ENCODE measurements at regions not wholly inside any gene's neighbourhood (a gene's known extent, or its start where the extent isn't known, plus 50 kb on each side); places are given as distances from the start of the nearest gene placed in this dataset.

DNA sequence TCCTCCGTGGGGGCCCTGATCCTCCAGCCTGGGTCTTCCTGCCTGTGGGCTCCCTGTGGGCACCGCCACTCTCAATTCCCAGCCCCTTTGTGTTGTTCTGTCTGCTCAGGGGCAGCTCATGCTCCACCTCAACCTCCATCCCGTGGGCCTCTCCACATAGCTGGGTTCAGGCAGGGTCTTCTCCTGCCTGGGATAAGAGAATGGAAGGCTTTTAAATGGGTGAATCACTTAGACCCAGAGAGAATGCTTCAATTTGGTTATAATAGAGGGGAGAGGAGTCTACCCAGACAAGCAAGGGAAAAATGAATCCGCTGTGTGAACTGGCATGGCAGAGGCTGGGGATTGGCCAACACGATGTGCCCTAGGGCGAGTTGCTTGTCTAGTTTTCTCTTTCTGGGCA, 138.4 kb upstream of the MYCN start:
- TF ChIP-seq ZNF565 (CRISPR knock-in tag; conservative IDR thresholded peaks at IDR 0.05; ENCODE audit: low read depth) (no peak), PATZ1 (CRISPR knock-in tag; IDR thresholded peaks at IDR 0.05; ENCODE audit: borderline replicate concordance) (no peak), SNAI2 (CRISPR knock-in tag; IDR thresholded peaks at IDR 0.05) (no peak), ISL1 (CRISPR knock-in tag; IDR thresholded peaks at IDR 0.05) (no peak), GLIS3 (CRISPR knock-in tag; IDR thresholded peaks at IDR 0.05) (no peak), BACH2 (CRISPR knock-in tag; IDR thresholded peaks at IDR 0.05; ENCODE audit: borderline replicate concordance) (no peak), POU6F1 (CRISPR knock-in tag; IDR thresholded peaks at IDR 0.05; ENCODE audit: borderline replicate concordance, low read depth) (no peak), ARNTL (CRISPR knock-in tag; IDR thresholded peaks at IDR 0.05; ENCODE audit: borderline replicate concordance, low read depth) (no peak), TSHZ2 (CRISPR knock-in tag; IDR thresholded peaks at IDR 0.05) (no peak), RARB (CRISPR knock-in tag; IDR thresholded peaks at IDR 0.05) (no peak), ZC3H10 (CRISPR knock-in tag; IDR thresholded peaks at IDR 0.05) (no peak), OSR1 (CRISPR knock-in tag; IDR thresholded peaks at IDR 0.05) (no peak), CSDC2 (CRISPR knock-in tag; IDR thresholded peaks at IDR 0.05) (no peak), ZNF8 (CRISPR knock-in tag; IDR thresholded peaks at IDR 0.05) (no peak), TCF4 (CRISPR knock-in tag; IDR thresholded peaks at IDR 0.05; ENCODE audit: borderline replicate concordance) (no peak), TOX (CRISPR knock-in tag; IDR thresholded peaks at IDR 0.05; ENCODE audit: borderline replicate concordance) (no peak), ESRRG (CRISPR knock-in tag; IDR thresholded peaks at IDR 0.05) (no peak), ZFP3 (CRISPR knock-in tag; IDR thresholded peaks at IDR 0.05) (no peak), ZFP30 (CRISPR knock-in tag; IDR thresholded peaks at IDR 0.05) (no peak)
- TF ChIP-seq, protein P1, sequence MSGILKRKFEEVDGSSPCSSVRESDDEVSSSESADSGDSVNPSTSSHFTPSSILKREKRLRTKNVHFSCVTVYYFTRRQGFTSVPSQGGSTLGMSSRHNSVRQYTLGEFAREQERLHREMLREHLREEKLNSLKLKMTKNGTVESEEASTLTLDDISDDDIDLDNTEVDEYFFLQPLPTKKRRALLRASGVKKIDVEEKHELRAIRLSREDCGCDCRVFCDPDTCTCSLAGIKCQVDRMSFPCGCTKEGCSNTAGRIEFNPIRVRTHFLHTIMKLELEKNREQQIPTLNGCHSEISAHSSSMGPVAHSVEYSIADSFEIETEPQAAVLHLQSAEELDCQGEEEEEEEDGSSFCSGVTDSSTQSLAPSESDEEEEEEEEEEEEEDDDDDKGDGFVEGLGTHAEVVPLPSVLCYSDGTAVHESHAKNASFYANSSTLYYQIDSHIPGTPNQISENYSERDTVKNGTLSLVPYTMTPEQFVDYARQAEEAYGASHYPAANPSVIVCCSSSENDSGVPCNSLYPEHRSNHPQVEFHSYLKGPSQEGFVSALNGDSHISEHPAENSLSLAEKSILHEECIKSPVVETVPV (CRISPR knock-in tag; IDR thresholded peaks at IDR 0.05) = no peak
- ATAC-seq = no peak

DNA sequence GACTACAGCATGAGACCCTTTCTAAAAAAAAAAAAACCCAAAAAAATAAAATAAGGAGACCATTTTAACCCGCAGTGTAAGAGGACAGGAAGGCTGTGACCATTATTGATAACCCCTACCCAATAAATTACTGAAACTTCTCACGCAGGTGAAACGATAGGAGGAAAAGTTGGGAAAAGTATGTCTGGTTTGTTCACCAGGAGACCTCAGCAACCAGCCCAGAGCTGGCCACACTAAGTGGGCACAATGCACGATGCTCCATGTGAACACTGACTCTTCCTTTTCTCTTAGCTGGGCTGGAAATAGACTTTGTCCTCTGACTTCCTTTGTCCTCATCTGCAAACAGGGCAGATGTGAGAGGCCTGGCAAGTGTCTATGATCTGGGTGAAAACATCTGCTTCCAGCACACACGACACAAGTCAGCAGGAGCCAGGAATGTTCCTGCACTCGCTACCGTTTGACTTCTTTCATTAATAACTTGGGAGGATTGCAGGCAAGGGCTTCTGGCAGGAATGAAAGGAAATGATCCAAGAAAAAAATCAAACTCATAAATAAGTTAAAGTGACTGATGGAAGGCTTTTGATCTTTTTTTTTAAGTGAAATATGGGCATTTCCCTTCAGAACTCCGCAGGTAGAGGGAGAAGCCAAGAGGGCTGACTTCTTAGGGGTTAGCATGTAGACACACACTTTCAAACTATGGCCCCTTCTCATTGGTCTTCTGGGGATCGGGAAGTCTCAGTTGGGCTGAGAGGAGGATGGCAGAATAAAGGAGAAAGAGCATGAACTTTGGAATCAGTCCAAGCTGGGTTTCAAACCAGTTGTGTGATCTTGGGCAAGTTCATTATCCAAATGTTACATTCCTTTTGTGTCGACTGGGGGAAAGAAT, 137.4 kb upstream of the MYCN start:
- no peak for ATAC-seq
- TF ChIP-seq, protein P2, sequence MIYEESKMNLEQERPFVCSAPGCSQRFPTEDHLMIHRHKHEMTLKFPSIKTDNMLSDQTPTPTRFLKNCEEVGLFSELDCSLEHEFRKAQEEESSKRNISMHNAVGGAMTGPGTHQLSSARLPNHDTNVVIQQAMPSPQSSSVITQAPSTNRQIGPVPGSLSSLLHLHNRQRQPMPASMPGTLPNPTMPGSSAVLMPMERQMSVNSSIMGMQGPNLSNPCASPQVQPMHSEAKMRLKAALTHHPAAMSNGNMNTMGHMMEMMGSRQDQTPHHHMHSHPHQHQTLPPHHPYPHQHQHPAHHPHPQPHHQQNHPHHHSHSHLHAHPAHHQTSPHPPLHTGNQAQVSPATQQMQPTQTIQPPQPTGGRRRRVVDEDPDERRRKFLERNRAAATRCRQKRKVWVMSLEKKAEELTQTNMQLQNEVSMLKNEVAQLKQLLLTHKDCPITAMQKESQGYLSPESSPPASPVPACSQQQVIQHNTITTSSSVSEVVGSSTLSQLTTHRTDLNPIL (CRISPR knock-in tag; IDR thresholded peaks at IDR 0.05; ENCODE audit: low read depth) = no peak
- no peak for TF ChIP-seq GLIS3 (CRISPR knock-in tag; IDR thresholded peaks at IDR 0.05)
- TF ChIP-seq ISL1 (CRISPR knock-in tag; IDR thresholded peaks at IDR 0.05) = no peak
- TF ChIP-seq ZFP3 (CRISPR knock-in tag; IDR thresholded peaks at IDR 0.05) = no peak
- no peak for TF ChIP-seq ESRRG (CRISPR knock-in tag; IDR thresholded peaks at IDR 0.05)
- no peak for TF ChIP-seq TCF4 (CRISPR knock-in tag; IDR thresholded peaks at IDR 0.05; ENCODE audit: borderline replicate concordance)
- TF ChIP-seq CSDC2 (CRISPR knock-in tag; IDR thresholded peaks at IDR 0.05) = no peak
- TF ChIP-seq ZNF8 (CRISPR knock-in tag; IDR thresholded peaks at IDR 0.05) = no peak
- no peak for TF ChIP-seq RARB (CRISPR knock-in tag; IDR thresholded peaks at IDR 0.05)
- no peak for TF ChIP-seq PPARA (CRISPR knock-in tag; IDR thresholded peaks at IDR 0.05; ENCODE audit: borderline replicate concordance)
- no peak for TF ChIP-seq ZNF70 (CRISPR knock-in tag; IDR thresholded peaks at IDR 0.05)
- TF ChIP-seq ARNTL (CRISPR knock-in tag; IDR thresholded peaks at IDR 0.05; ENCODE audit: borderline replicate concordance, low read depth) = no peak
- no peak for TF ChIP-seq ZNF565 (CRISPR knock-in tag; conservative IDR thresholded peaks at IDR 0.05; ENCODE audit: low read depth)
- no peak for TF ChIP-seq TOX (CRISPR knock-in tag; IDR thresholded peaks at IDR 0.05; ENCODE audit: borderline replicate concordance)
- TF ChIP-seq POU6F1 (CRISPR knock-in tag; IDR thresholded peaks at IDR 0.05; ENCODE audit: borderline replicate concordance, low read depth) = no peak
- TF ChIP-seq TSHZ2 (CRISPR knock-in tag; IDR thresholded peaks at IDR 0.05) = no peak
- no peak for TF ChIP-seq BACH2 (CRISPR knock-in tag; IDR thresholded peaks at IDR 0.05; ENCODE audit: borderline replicate concordance)
- TF ChIP-seq ZFP30 (CRISPR knock-in tag; IDR thresholded peaks at IDR 0.05) = no peak
